Brain microvascular endothelial cell (primary cell): ENCODE measurements at regions not wholly inside any gene's neighbourhood (a gene's known extent, or its start where the extent isn't known, plus 50 kb on each side); places are given as distances from the start of the nearest gene placed in this dataset.

Experiments
- DNase-seq: peaks from one replicate; pipeline ENCODE4 v3.0.0-alpha.2; 2020
- H3K27ac ChIP-seq: fragments of 250-450 bp; sonication (Bioruptor Pico); 2 replicates; pipeline ENCODE4 v1.5.1; 2020; ENCODE audit warnings: mild to moderate bottlenecking, moderate library complexity
- H3K27me3 ChIP-seq: fragments of 250-450 bp; sonication (Bioruptor Pico); replicated peaks from 2 replicates; pipeline ENCODE4 v1.5.1; 2020; ENCODE audit warnings: mild to moderate bottlenecking
- H3K36me3 ChIP-seq: fragments of 250-450 bp; sonication (Bioruptor Pico); replicated peaks from 2 replicates; pipeline ENCODE4 v1.5.1; 2020; ENCODE audit warnings: mild to moderate bottlenecking
- H3K4me3 ChIP-seq: 2 replicates; pipeline ENCODE4 v1.5.1; 2011; ENCODE audit warnings: low read depth, mild to moderate bottlenecking, control low read depth, low read length, moderate library complexity
- in situ Hi-C: cut with HindIII; loops from 2 replicates; pipeline ENCODE4 v1.10.0; 2017; ENCODE audit warnings: low sequenced_read_pairs, low pct_ligation_motif_present
- TF ChIP-seq, protein P1 (sequence below): IDR thresholded peaks from 2 replicates; pipeline ENCODE4 v1.5.1; 2011; ENCODE audit warnings: low read depth, mild to moderate bottlenecking, moderate library complexity, low read length, control low read depth, inconsistent platforms; ENCODE audit errors: missing control alignments

DNA sequence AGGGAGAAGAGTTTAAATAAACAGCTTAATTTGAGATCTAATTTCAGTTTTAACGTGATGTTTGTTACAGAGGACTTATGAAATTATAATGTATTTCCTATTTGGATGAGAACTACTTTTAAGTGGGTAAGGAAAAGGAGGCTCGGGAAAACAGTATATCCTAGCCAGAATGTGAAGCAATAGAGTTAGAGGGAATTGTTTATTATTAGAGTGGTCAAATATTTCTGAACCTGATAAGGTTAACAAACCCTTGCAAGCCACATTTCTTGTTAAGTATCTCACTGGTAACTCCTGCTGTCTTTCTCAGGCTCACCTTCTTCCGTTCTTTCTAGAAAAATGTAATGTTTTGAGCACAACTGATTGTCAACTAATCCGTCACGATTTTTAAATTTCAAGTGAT, 335.1 kb upstream of the MBL2 start:
- no peak overlapping the region for H3K27ac ChIP-seq
- H3K4me3 ChIP-seq: no peak overlapping the region
- DNase-seq: no peak
- TF ChIP-seq, protein P1, sequence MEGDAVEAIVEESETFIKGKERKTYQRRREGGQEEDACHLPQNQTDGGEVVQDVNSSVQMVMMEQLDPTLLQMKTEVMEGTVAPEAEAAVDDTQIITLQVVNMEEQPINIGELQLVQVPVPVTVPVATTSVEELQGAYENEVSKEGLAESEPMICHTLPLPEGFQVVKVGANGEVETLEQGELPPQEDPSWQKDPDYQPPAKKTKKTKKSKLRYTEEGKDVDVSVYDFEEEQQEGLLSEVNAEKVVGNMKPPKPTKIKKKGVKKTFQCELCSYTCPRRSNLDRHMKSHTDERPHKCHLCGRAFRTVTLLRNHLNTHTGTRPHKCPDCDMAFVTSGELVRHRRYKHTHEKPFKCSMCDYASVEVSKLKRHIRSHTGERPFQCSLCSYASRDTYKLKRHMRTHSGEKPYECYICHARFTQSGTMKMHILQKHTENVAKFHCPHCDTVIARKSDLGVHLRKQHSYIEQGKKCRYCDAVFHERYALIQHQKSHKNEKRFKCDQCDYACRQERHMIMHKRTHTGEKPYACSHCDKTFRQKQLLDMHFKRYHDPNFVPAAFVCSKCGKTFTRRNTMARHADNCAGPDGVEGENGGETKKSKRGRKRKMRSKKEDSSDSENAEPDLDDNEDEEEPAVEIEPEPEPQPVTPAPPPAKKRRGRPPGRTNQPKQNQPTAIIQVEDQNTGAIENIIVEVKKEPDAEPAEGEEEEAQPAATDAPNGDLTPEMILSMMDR: no peak
- in situ Hi-C loops: no loop called here
- no peaks in the 10 kb centered on the region for H3K36me3 ChIP-seq
- H3K27me3 ChIP-seq: no peaks in the 10 kb centered on the region

DNA sequence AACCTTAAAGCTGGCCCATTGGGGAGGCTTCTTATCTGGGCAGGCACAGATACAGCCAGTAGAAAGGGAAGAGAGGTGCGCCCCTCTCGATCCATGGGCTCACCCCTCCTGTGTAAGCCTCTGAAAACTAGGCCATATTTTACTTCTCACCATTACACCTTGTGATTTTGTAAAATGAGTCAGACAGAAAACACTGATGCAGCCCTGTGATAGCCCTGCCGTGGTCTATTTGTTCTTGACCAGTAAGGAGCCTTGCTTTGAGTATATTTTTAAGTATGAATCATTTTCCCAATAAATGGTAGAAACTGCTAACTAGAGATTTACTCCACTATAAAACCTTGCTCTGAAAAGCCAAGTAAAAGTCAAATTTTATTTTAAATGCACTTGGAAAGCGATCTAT, 329.8 kb upstream of the MBL2 start:
- no peak overlapping the region for H3K4me3 ChIP-seq
- H3K27me3 ChIP-seq: no peaks in the 10 kb centered on the region
- no peak for DNase-seq
- TF ChIP-seq, protein P1: no peak
- in situ Hi-C loops: no loop called here
- H3K27ac ChIP-seq: no peak overlapping the region
- H3K36me3 ChIP-seq: no peaks in the 10 kb centered on the region

DNA sequence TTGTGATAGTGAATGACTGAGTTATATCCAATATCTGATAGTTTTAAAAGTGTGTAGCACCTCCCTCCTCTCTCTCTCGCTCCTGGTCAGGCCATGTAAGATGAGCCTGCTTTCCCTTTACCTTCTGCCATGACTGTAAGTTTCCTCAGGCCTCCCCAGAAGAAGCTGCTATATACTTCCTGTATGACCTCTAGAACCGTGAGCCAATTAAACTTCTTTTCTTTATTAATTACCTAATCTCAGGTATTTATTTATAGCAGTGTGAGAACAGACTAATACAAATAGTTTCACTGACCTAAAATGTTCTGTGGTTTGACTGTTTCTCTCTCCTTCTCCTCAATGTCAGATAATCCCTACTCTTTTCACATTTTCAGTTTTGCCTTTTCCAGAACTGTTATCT, 321.3 kb upstream of the MBL2 start:
- in situ Hi-C loops: no loop called here
- Histone ChIP-seq H3K27ac (no peak overlapping the region), H3K36me3 (no peaks in the 10 kb centered on the region), H3K4me3 (no peak overlapping the region), H3K27me3 (no peaks in the 10 kb centered on the region)
- no peak for DNase-seq
- TF ChIP-seq, protein P1: no peak

DNA sequence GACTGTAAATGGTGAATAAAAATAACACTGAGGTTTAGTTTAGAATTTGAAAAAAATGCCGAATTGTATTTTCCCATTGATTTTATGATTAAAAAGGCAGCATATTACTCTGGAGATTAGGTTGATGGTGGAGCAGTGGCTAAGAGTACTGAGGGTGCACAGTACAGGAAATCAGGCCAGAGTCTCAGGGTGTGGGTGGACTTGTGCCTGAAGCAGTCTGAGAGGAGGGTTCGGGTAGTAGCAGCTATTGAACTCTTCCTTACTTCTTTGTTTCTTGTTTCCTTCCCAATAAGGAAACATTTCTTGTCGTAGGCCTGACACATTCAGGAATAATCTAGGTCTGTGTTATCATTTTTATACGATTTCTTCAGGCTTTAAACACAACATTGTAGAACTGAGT, 319.0 kb upstream of the MBL2 start:
- TF ChIP-seq, protein P1: no peak
- no peak for DNase-seq
- Histone ChIP-seq H3K4me3 (no peak overlapping the region), H3K27me3 (no peaks in the 10 kb centered on the region), H3K27ac (no peak overlapping the region), H3K36me3 (no peaks in the 10 kb centered on the region)
- in situ Hi-C loops: no loop called here

DNA sequence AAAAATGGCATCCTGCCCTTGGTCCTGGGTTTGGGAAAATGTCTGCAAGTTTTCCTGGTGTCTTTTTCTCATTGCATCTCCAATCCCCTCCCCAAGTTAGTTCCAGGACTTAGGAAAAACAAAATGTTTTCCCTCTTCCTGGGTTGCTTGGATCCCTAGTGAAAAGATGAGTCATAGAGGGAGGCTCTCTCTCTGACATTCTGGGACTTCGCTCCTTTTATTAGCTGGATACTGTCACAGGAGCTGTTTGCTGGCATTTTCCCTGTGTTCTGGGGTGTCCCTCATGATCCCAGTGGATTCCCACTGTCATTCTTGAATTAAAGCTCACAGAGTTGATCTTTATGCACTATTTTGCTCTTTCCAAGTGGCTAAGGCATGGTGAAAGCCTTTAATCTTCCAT, 316.4 kb upstream of the MBL2 start:
- Histone ChIP-seq H3K36me3 (no peaks in the 10 kb centered on the region), H3K27me3 (no peaks in the 10 kb centered on the region), H3K4me3 (no peak overlapping the region), H3K27ac (no peak overlapping the region)
- TF ChIP-seq, protein P1: no peak
- in situ Hi-C loops: no loop called here
- no peak for DNase-seq

DNA sequence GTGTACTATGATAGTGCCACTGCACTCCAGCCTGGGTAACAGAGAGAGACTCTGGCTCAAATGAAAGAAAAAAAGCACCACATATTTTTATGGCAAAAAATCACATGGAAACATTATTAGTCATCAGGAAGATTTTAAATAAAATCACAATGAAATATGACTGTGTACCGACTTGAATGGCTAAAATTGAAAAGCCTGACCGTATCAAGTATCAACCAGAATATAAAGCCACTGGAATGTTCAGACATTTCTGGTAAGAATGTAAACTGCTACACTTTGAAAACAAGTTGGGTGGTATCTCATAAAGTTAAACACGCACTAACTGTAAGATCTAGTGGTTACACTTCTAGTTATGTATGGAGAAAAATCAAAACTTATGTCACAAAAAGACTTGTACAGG, 306.7 kb upstream of the MBL2 start:
- in situ Hi-C loops: no loop called here
- no peaks in the 10 kb centered on the region for H3K27me3 ChIP-seq
- H3K4me3 ChIP-seq: no peak overlapping the region
- TF ChIP-seq, protein P1: no peak
- no peak overlapping the region for H3K27ac ChIP-seq
- DNase-seq: no peak
- no peaks in the 10 kb centered on the region for H3K36me3 ChIP-seq
